HL-60 (cell line): ENCODE measurements at regions not wholly inside any gene's neighbourhood (a gene's known extent, or its start where the extent isn't known, plus 50 kb on each side); places are given as distances from the start of the nearest gene placed in this dataset.

Experiments
- DNase-seq, 2 experiments: peaks; one replicate each; pipeline ENCODE4 v3.0.0-alpha.2; 2010 to 2020; ENCODE audit warnings: low read depth in 1 of 2, low spot score in 1 of 2
- H3K27ac ChIP-seq: fragments of 250-450 bp; sonication (Bioruptor Pico); replicated peaks from 2 replicates; pipeline ENCODE4 v1.5.1; 2020; ENCODE audit warnings: mild to moderate bottlenecking, moderate library complexity
- H3K27me3 ChIP-seq: fragments of 250-450 bp; sonication (Bioruptor Pico); 2 replicates; pipeline ENCODE4 v1.5.1; 2021; ENCODE audit warnings: mild to moderate bottlenecking, moderate library complexity; ENCODE audit not compliant: insufficient read depth, poor library complexity, severe bottlenecking
- H3K4me3 ChIP-seq: replicated peaks from 2 replicates; pipeline ENCODE4 v1.5.1; 2011; ENCODE audit warnings: mild to moderate bottlenecking, control low read depth, low read length; ENCODE audit not compliant: insufficient read depth
- GABPA ChIP-seq: IDR thresholded peaks from 2 replicates; pipeline ENCODE4 v1.6.1; 2012; ENCODE audit warnings: low read depth
- POLR2AphosphoS5 ChIP-seq: IDR thresholded peaks from 2 replicates; pipeline ENCODE4 v1.6.1; 2012; ENCODE audit warnings: low read depth
- REST ChIP-seq: IDR thresholded peaks from 2 replicates; pipeline ENCODE4 v1.6.1; 2012; ENCODE audit warnings: low read depth; ENCODE audit not compliant: insufficient replicate concordance
- SPI1 ChIP-seq: IDR thresholded peaks from 2 replicates; pipeline ENCODE4 v1.6.1; 2012; ENCODE audit warnings: low read depth, mild to moderate bottlenecking, borderline replicate concordance
- TF ChIP-seq, protein P1 (sequence below): IDR thresholded peaks from one replicate; pipeline ENCODE4 v1.5.1; 2011; ENCODE audit warnings: low read length, control low read depth, inconsistent platforms; ENCODE audit not compliant: insufficient read depth

- no peak for DNase-seq
- Histone ChIP-seq H3K27me3 (no peaks in the 10 kb centered on the region), H3K27ac (no peak overlapping the region), H3K4me3 (no peak overlapping the region)
- TF ChIP-seq GABPA (no peak), SPI1 (no peak)
Measured at GRCh38 chr4:81826817-81827424, 355.2 kb upstream of the RASGEF1B start.

DNA sequence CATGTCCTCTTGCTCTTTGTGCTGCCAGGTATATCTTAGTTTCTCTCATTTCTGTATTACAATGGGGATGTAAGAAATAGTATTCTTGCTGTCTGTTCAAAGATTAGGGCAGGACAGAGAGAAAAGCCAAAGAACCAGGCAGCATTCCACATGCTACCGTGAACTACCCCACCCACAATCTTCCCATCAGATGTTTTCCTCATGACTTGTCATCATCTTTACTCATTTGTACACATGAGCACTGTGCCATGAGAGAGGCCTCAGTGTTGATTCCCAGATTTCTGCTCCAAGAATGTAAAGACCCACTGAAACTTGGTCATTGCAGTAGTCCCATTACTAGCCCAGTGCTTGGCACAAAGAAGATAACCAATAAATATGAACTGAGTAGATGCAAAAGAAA is 354.6 kb upstream of the RASGEF1B start:
- Histone ChIP-seq H3K27me3 (no peaks in the 10 kb centered on the region), H3K27ac (no peak overlapping the region), H3K4me3 (no peak overlapping the region)
- no peak for DNase-seq
- no peak for TF ChIP-seq GABPA
- no peak for TF ChIP-seq POLR2AphosphoS5
- TF ChIP-seq, protein P1, sequence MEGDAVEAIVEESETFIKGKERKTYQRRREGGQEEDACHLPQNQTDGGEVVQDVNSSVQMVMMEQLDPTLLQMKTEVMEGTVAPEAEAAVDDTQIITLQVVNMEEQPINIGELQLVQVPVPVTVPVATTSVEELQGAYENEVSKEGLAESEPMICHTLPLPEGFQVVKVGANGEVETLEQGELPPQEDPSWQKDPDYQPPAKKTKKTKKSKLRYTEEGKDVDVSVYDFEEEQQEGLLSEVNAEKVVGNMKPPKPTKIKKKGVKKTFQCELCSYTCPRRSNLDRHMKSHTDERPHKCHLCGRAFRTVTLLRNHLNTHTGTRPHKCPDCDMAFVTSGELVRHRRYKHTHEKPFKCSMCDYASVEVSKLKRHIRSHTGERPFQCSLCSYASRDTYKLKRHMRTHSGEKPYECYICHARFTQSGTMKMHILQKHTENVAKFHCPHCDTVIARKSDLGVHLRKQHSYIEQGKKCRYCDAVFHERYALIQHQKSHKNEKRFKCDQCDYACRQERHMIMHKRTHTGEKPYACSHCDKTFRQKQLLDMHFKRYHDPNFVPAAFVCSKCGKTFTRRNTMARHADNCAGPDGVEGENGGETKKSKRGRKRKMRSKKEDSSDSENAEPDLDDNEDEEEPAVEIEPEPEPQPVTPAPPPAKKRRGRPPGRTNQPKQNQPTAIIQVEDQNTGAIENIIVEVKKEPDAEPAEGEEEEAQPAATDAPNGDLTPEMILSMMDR: no peak
- TF ChIP-seq REST: no peak
- TF ChIP-seq SPI1: no peak

DNA sequence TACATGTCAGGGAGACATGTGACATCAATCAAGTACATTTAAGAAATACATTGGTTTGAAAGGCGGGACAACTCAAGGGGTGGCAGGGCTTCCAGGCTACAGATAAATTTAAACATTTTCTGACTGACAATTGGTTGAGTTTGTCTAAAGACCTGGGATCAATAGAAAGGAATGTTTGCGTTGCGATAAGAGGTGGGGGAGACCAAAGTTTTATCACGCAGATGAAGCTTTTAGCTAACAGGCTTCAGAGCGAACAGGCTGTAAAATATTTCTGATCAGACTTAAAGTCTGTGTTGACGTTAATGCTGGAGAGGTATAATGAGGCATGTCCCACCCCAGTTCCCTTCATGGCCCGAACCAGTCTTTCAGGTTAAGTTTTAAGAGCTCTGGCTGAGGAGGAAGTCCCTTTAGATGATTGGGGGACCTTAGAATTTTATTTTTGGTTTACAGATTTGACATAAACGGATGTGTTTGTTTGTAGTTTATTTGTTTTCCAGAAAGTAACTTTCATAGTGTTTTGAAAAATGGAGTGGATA is 346.7 kb upstream of the RASGEF1B start:
- TF ChIP-seq GABPA: no peak
- no peak for TF ChIP-seq REST
- no peak for TF ChIP-seq POLR2AphosphoS5
- TF ChIP-seq, protein P1: no peak
- no peak for TF ChIP-seq SPI1
- DNase-seq: no peak
- Histone ChIP-seq H3K27me3 (no peaks in the 10 kb centered on the region), H3K4me3 (no peak overlapping the region), H3K27ac (no peak overlapping the region)

DNA sequence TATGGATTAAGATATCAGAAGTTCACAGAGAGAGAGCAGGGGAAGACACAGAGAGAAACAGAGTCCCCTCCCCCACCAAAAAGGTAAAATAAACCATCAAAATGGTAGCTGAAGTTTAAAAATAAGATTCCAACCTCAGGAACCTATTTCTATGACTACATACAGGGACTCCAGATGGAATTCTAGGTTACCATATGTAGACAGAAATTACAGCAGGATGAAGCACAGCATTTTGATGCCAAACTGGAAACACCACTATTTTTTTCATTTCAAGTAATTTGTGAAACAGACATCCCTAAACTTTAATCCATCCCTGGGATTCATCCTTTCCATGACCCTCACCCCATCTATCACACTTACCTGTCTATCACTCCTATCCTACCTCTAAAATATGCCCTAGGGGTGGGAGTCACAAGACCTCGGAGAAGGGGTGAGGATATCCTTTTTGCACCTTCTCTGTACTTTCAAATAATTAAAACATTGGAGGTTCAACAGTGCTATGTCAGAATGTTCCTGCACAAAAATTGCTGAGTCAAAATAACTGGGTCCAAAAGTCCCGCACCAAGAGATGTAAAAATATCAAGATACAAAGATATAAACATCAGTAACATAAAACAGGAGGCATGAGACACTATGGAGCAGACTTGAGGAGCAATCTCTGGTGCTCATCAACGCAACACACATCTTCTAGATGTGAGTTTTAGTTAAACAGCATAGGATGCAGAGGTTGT is 344.5 kb upstream of the RASGEF1B start:
- TF ChIP-seq REST: no peak
- no peak for TF ChIP-seq SPI1
- TF ChIP-seq GABPA: no peak
- no peak for TF ChIP-seq POLR2AphosphoS5
- TF ChIP-seq, protein P1: no peak
- no peak overlapping the region for H3K4me3 ChIP-seq
- H3K27me3 ChIP-seq: peaks cover 3% of the 10 kb centered on the region
- no peak overlapping the region for H3K27ac ChIP-seq
- DNase-seq: no peak
